CD1c-positive myeloid dendritic cell (primary cell): ENCODE measurements at regions not wholly inside any gene's neighbourhood (a gene's known extent, or its start where the extent isn't known, plus 50 kb on each side); places are given as distances from the start of the nearest gene placed in this dataset.
"Not testable (repeated sequence)": the region's sequence is repeated elsewhere in the genome, so short reads cannot be mapped to it uniquely, and the experiment has no call there.

ENCODE experiments used
- DNase-seq: peaks from one replicate; pipeline ENCODE4 v3.0.0-alpha.2; 2016; ENCODE audit errors: extremely low spot score

GRCh38 chr4:152195888-152196287 lies 340.0 kb downstream of the FBXW7 start:
- DNase-seq, result no peak

DNA sequence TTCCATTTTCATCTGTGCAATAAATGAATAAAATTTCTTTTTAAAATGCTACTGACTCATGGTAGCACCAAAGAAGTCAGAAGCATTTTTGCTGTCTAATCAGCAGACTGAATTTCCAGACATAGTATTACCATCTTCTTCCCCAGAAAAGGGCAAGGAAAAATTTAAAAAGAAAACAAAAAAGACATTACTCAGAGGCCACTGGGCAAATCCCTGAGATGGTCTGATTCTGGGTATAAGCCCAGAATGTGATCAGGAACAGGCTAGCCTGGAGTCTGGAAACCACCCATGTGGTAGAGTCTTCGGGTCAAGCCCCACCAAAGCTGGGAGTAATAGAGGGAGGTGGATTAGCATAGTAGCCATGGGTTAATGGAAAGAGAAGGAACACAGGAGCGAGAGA lies 342.8 kb downstream of the FBXW7 start:
- DNase-seq, result no peak

DNA sequence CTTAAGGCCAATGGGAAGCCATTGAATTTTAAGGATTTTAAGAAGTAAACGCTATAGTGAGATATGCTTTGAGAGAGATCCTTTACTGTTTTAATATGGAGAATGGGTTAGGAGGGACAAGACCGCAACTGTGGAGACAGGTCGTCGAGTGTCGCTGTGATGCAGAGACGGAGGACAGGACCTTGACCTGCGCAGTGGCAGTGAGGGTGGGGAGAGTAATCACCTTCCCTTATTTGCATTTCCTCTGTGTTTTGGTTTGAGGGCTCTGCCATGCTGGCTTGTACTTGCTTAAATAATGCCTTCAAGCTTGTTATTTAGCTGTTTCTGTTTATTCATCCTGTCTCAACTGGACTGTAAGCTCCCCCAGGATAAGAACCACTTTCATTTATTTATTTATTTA lies 345.0 kb downstream of the FBXW7 start:
- DNase-seq, result no peak

- no peak for DNase-seq
Measured at GRCh38 chr4:152189451-152190179, 346.3 kb downstream of the FBXW7 start.

- no peak for DNase-seq
Measured at GRCh38 chr4:152188801-152189200, 347.1 kb downstream of the FBXW7 start.

DNA sequence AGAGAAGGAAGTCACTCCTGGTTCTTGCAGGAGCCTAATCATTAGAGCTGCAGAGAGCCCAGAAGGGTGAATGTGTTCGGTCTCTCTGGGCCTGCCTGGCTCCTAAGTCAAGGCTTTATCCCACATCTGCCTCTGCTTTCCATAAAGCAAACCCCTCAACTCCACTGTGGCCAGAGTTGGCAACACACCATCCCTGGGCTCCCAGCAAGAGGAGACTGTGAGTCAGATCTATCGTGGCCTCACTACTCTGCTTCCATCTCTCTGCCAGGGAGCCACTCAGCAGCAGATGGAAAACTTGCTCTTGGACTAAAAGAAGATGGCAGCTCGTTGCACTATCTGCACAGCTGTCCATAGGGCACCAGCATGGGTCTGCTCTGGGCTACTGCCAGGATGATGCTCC lies 348.2 kb downstream of the FBXW7 start:
- DNase-seq, result no peak

GRCh38 chr4:152185786-152186550 lies 349.9 kb downstream of the FBXW7 start:
- DNase-seq, result no peak

- DNase-seq, result no peak
Measured at GRCh38 chr4:152181150-152181549, 354.7 kb downstream of the FBXW7 start.

GRCh38 chr4:152180369-152180768 lies 355.5 kb downstream of the FBXW7 start:
- DNase-seq, result no peak

- not testable (repeated sequence) for DNase-seq
Measured at GRCh38 chr4:152177538-152177937, 358.4 kb downstream of the FBXW7 start.

DNA sequence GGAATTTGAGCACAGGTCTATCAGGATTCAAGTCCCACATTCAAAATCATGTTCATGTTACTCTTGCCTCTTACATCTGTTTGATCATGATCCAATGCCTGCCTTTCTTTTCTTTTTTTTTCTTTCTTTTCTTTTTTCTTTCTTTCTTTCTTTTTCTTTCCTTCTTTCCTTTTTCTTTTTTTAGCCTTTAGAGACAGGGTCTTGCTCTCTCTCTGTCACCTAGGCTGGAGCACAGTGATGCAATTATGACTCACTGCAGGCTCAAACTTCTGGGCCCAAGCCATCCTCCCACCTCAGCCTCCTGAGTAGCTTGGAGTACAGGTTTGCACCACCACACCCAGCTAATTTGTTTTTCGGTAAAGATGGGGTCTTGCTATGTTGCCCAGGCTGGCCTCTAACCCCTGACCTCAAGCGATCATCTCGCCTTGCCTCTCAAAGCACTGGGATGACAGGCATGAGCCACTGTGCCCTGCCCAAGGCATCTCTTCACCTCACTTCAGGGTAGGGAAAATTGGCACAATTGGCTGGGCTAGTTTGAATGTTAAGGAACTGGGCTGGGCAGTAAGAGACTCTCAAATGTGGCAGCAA lies 359.2 kb downstream of the FBXW7 start:
- no peak for DNase-seq

DNA sequence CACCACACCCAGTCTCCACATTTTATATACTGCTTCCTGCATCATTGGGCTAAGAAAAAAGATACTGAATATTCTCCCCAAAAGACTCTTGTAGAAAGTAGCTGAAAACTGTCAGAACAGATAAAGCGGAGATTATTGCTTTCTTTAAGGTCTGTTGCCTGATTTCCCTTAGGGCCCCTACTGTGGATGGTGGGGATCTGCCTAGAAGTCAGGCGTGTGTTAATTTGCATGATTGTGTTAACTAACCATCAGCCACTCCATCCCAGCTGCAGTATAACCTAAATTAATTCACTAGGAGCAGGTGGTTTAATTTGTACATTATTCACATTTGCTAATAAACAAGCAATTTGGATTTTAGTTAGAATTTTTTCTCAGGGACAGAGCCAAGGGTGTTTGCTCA lies 360.3 kb downstream of the FBXW7 start:
- DNase-seq, result no peak

DNA sequence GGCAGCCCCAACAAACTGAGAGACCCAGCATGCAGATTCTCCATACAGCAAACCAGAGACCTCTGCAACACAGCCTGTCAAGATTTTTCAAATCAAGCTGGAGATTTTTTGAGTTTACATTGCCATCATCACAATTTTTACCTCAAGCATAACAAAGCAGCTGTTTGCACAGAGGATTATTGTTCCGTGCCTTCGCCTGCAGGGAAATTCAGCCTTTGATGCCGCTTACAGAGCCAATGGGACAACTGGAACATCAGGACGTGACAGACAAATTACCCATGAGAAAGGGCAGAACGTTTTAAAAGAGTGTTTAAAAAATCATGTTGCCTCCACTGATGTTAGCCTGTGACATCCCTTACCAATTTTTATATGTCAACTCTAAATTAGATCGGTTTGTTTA lies 363.7 kb downstream of the FBXW7 start:
- no peak for DNase-seq

DNA sequence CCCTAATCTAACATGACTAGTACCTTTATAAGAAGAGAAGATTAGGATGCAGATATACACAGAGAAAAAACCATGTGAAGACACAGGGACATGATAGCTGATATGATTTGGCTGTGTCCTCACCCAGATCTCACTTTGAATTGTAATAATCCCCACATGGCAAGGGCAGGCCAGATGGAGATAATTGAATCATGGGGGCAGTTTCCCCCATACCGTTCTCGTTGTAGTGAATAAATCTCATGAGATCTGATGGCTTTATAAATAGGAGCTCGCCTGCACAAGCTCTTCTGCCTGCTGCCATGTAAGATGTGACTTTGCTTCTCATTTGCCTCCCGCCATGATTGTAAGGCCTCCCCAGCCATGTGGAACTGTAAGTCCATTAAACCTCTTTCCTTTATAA lies 364.3 kb downstream of the FBXW7 start:
- no peak for DNase-seq

- DNase-seq, result no peak
Measured at GRCh38 chr4:152169683-152170082, 366.2 kb downstream of the FBXW7 start.

DNA sequence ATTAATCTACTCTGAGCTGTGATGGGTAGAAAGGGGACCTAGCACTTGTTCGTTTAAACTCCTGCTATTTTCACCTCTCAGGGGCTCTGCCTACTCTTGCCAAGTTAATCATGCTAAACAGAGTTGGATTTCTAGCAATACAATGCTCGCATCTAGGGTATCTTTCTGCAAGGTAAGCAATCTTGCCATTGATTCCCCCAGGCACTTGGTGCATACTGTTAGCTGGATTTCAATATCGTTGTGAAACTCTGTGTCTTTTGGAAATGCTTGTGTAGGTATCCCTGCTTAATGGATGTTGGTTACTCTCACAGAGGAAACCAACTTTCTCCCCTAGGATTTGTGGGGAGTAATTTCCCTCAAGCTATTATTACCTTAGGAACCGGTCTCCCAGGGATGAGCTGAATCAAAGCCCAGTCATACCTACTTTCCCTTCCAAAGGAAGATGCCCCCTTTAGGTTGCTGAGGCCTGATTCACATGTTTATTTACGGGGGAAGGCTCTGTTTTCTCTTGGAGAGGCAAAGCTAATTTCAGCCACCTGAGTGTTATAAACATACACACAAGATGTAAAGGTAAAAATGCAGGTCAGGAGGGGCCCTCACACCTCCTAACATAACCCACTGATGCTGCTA lies 366.8 kb downstream of the FBXW7 start:
- no peak for DNase-seq

DNA sequence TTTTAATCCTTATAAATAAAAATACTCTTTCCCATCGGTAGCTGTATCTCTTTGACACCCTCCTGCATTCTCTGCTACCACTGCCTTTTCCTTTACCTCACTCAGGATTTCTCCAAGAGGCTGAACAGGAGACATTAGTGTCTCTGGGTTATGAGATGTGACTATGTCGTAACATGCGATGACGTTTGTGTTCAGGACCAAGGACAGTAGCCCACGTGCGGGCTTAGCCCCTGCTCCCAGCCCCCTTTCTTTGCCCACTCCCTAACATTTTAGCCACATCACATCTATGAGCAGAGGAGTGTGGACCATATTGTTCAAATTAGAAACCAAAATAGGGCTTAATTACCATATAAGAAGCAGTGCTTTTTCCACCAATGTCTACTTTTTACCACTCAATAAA lies 369.3 kb downstream of the FBXW7 start:
- no peak for DNase-seq

DNA sequence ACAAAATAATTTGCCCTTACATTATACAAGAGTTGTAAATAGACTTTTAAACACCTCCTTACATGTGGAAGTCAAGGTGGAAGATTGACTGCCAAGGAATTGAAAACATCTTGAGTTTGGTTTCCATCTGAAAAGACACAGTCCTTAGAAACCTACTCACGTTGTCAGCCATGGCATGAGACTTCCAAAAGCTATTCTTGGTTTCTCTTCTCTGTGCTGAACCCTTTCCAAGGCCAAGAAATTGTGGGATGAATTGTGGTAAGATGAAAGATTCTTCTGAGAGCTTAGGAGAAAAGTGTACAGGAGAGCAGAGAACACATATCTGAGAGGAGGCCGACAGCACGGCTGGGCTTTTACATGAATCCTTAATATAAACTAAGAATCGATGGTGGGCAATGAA lies 370.0 kb downstream of the FBXW7 start:
- DNase-seq, result no peak

DNA sequence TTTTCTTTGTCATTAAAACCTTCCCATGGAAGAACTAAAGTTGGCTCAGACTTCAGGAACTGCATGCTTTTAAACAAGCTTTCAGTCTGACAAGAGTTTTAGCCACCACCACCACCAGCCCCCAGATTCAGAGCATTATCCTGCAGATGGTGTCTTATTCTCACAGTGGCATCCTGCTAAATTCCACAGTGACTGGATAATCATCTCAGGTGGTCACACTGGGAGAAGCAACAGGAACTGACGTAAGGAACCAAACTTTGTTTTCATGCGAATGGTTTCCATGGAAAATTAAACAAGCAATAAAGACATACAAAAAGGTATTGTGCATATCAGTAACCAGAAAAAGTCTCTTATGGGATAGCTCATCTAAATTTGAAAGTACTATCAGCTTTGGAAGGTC lies 370.7 kb downstream of the FBXW7 start:
- no peak for DNase-seq

- DNase-seq, result no peak
Measured at GRCh38 chr4:152164561-152164960, 371.3 kb downstream of the FBXW7 start.

- DNase-seq, result no peak
Measured at GRCh38 chr4:152162331-152162697, 373.6 kb downstream of the FBXW7 start.

GRCh38 chr4:152161676-152162330 lies 374.1 kb downstream of the FBXW7 start:
- no peak for DNase-seq
